Panc1 (cell line): ENCODE measurements at regions not wholly inside any gene's neighbourhood (a gene's known extent, or its start where the extent isn't known, plus 50 kb on each side); places are given as distances from the start of the nearest gene placed in this dataset.

Experiments used
- ATAC-seq: fragments of 200-7000 bp; cut with Tn5 transposase; 2 replicates; pipeline ENCODE4 v1.9.1; 2020; ENCODE audit warnings: mild to moderate bottlenecking, moderate library complexity
- BruUV-seq: library from RNA; stranded (reverse); fragments of 400-500 nt; replicated peaks from 2 replicates; lab custom pipeline; 2021; lab: Mats Ljungman, UMichigan
- CTCF ChIA-PET: fragments of 300-600 bp; sonication (Branson Sonifier 250); formaldehyde crosslinking; loops from one replicate; lab custom pipeline; 2022; ENCODE audit warnings: antibody characterized with exemption; lab: Charles Lee
- POLR2A ChIA-PET: fragments of 300-600 bp; sonication (Branson Sonifier 250); formaldehyde crosslinking; loops from one replicate; lab custom pipeline; 2022; ENCODE audit warnings: antibody characterized with exemption; lab: Charles Lee
- DNase-seq: peaks from one replicate; pipeline ENCODE4 v3.0.0-alpha.2; 2010; ENCODE audit warnings: low read depth, low spot score
- H3K27ac ChIP-seq: 2 replicates; pipeline ENCODE4 v1.5.1; 2011; ENCODE audit warnings: mild to moderate bottlenecking, low read length, inconsistent platforms
- H3K27me3 ChIP-seq: fragments of 200-500 bp; sonication (Bioruptor generic); 2 replicates; pipeline ENCODE4 v1.6.0; 2014; ENCODE audit warnings: low read length, inconsistent platforms; ENCODE audit not compliant: control insufficient read depth, insufficient read depth
- H3K36me3 ChIP-seq: fragments of 200-500 bp; sonication (Bioruptor generic); 2 replicates; pipeline ENCODE4 v1.5.1; 2014; ENCODE audit warnings: inconsistent platforms, mild to moderate bottlenecking, low read length, moderate library complexity; ENCODE audit not compliant: control insufficient read depth, insufficient read depth
- H3K4me1 ChIP-seq: 2 replicates; pipeline ENCODE4 v1.5.1; 2011; ENCODE audit warnings: inconsistent platforms, mild to moderate bottlenecking, low read length, moderate library complexity; ENCODE audit not compliant: control insufficient read depth, insufficient read depth
- H3K4me3 ChIP-seq, 2 experiments: 2 replicates each; pipeline ENCODE4 v1.5.1; 2011 to 2012; ENCODE audit warnings: low read depth in 2 of 2, low read length in 2 of 2, mild to moderate bottlenecking in 2 of 2, inconsistent platforms in 1 of 2, moderate library complexity in 1 of 2
- H3K9me3 ChIP-seq: fragments of 200-500 bp; sonication (Bioruptor generic); 2 replicates; pipeline ENCODE4 v1.5.1; 2014; ENCODE audit warnings: low read depth, mild to moderate bottlenecking, inconsistent platforms, low read length, moderate library complexity; ENCODE audit not compliant: control insufficient read depth, insufficient read depth
- CTCF ChIP-seq: fragments of 450-650 bp; IDR thresholded peaks from 2 replicates; pipeline ENCODE4 v1.5.1; 2017; ENCODE audit warnings: mild to moderate bottlenecking
- POLR2AphosphoS5 ChIP-seq: IDR thresholded peaks from 2 replicates; pipeline ENCODE4 v1.6.1; 2012; ENCODE audit warnings: mild to moderate bottlenecking, low read depth, low read length, moderate library complexity
- REST ChIP-seq, 2 experiments: IDR thresholded peaks; 2 replicates each; pipeline ENCODE4 v1.6.1; 2011 to 2012; ENCODE audit warnings: low read depth in 2 of 2, control low read depth in 1 of 2, low read length in 1 of 2, mild to moderate bottlenecking in 1 of 2, moderate library complexity in 1 of 2; ENCODE audit not compliant: insufficient read depth in 1 of 2
- SIN3A ChIP-seq: IDR thresholded peaks from 2 replicates; pipeline ENCODE4 v1.6.1; 2012; ENCODE audit warnings: low read depth, mild to moderate bottlenecking, low read length, moderate library complexity, borderline replicate concordance; ENCODE audit not compliant: insufficient read depth
- TCF7L2 ChIP-seq: IDR thresholded peaks from 2 replicates; pipeline ENCODE4 v1.6.1; 2011; ENCODE audit warnings: mild to moderate bottlenecking, low read depth, low read length, inconsistent platforms
- in situ Hi-C: cut with HindIII; loops from 2 replicates; pipeline ENCODE4 v1.10.0; 2016; ENCODE audit warnings: low sequenced_read_pairs, low pct_unique_long_range_greater_than_20kb
- intact Hi-C: fragments of 100-400 bp; cut with micrococcal nuclease; formaldehyde crosslinking; loops from one replicate; pipeline ENCODE4 v1.10.0; 2022; ENCODE audit not compliant: unreplicated experiment

GRCh38 chr2:122003196-122003940, 247.9 kb downstream of the TSN start:
- Histone ChIP-seq H3K27ac (no peak overlapping the region), H3K4me1 (no peaks in the 10 kb centered on the region), H3K36me3 (no peaks in the 10 kb centered on the region), H3K4me3 (no peak overlapping the region), H3K9me3 (no peaks in the 10 kb centered on the region), H3K27me3 (peaks cover 3% of the 10 kb centered on the region; the same call in 1 of the 2 replicates)
- in situ Hi-C loops = no loop called here
- TF ChIP-seq REST (IDR thresholded peaks at IDR 0.05; ENCODE audit: insufficient read depth in 1 of 2, low read depth in 2 of 2, low read length in 1 of 2) (no peak), SIN3A (no peak), POLR2AphosphoS5 (no peak), TCF7L2 (no peak), CTCF (no peak)
- DNase-seq (no peak), ATAC-seq (no peak)
- intact Hi-C loops = no loop called here
- no TSS peak for BruUV-seq
- ChIA-PET POLR2A (no interaction called here), CTCF (no interaction called here)

- TF ChIP-seq SIN3A (no peak), POLR2AphosphoS5 (no peak), REST (IDR thresholded peaks at IDR 0.05; ENCODE audit: insufficient read depth in 1 of 2, low read depth in 2 of 2, low read length in 1 of 2) (no peak), CTCF (no peak), TCF7L2 (no peak)
- in situ Hi-C loops (no loop called here), intact Hi-C loops (no loop called here)
- Histone ChIP-seq H3K4me1 (no peaks in the 10 kb centered on the region), H3K27ac (no peak overlapping the region), H3K9me3 (no peaks in the 10 kb centered on the region), H3K27me3 (peaks cover 3% of the 10 kb centered on the region; the same call in 1 of the 2 replicates), H3K4me3 (no peak overlapping the region), H3K36me3 (no peaks in the 10 kb centered on the region)
- no peak for DNase-seq
- ChIA-PET POLR2A (no interaction called here), CTCF (no interaction called here)
- no TSS peak for BruUV-seq
- ATAC-seq = no peak
Measured at GRCh38 chr2:122007126-122007525, 251.7 kb downstream of the TSN start.
